RWPE1 (cell line): ENCODE measurements at regions not wholly inside any gene's neighbourhood (a gene's known extent, or its start where the extent isn't known, plus 50 kb on each side); places are given as distances from the start of the nearest gene placed in this dataset.
A peak's percentile ranks its signal among the peaks of the same experiment; 100 is the strongest.

ENCODE experiments used
- CTCF ChIA-PET: fragments of 350-600 bp; sonication (Branson Sonifier 250); formaldehyde crosslinking; extraction: SDS; loops from one replicate; lab custom pipeline; 2021; lab: Yijun Ruan, JAX
- POLR2A ChIA-PET: fragments of 400-600 bp; formaldehyde crosslinking; extraction: SDS; loops from one replicate; lab custom pipeline; 2020; ENCODE audit warnings: antibody characterized with exemption; ENCODE audit not compliant: low non-redundant PET; lab: Yijun Ruan, JAX
- DNase-seq: peaks from one replicate; pipeline ENCODE4 v3.0.0; 2012; ENCODE audit warnings: low spot score
- H3K27ac ChIP-seq: fragments of 450-650 bp; 2 replicates; pipeline ENCODE4 v1.5.1; 2017
- CTCF ChIP-seq: fragments of 450-650 bp; conservative IDR thresholded peaks from 2 replicates; pipeline ENCODE4 v1.5.1; 2017; ENCODE audit warnings: low read depth, mild to moderate bottlenecking

- no peak for TF ChIP-seq CTCF
- no peak overlapping the region for H3K27ac ChIP-seq
- no peak for DNase-seq
- ChIA-PET POLR2A (no interaction called here), CTCF (no interaction called here)
Observed at GRCh38 chr12:60930151-60930550, 1330.1 kb upstream of the USP15 start.

- H3K27ac ChIP-seq = no peak overlapping the region
- TF ChIP-seq CTCF = no peak
- no peak for DNase-seq
- ChIA-PET POLR2A (no interaction called here), CTCF (interaction anchor here (0.7 kb wide), 1 partner anchor 26 kb away, joined by 3 read pairs; no protein-coding TSS in a partner anchor)
Observed at GRCh38 chr12:60935981-60936761, 1324.0 kb upstream of the USP15 start.

GRCh38 chr12:60947533-60947932 lies 1312.7 kb upstream of the USP15 start:
- no peak for DNase-seq
- ChIA-PET CTCF (no interaction called here), POLR2A (no interaction called here)
- no peak for TF ChIP-seq CTCF
- no peak overlapping the region for H3K27ac ChIP-seq

GRCh38 chr12:60967128-60967527 lies 1293.1 kb upstream of the USP15 start:
- POLR2A ChIA-PET = no interaction called here
- H3K27ac ChIP-seq = no peak overlapping the region
- CTCF ChIA-PET = no interaction called here
- no peak for DNase-seq
- TF ChIP-seq CTCF = no peak

- ChIA-PET CTCF (no interaction called here), POLR2A (no interaction called here)
- peak; percentile 6 for DNase-seq
- H3K27ac ChIP-seq = no peak overlapping the region
- no peak for TF ChIP-seq CTCF
Observed at GRCh38 chr12:60977966-60978365, 1282.2 kb upstream of the USP15 start.

GRCh38 chr12:60980558-60980957 lies 1279.6 kb upstream of the USP15 start:
- CTCF ChIA-PET = no interaction called here
- H3K27ac ChIP-seq = no peak overlapping the region
- no peak for DNase-seq
- POLR2A ChIA-PET = no interaction called here
- no peak for TF ChIP-seq CTCF
